NB4 (cell line): ENCODE measurements at regions not wholly inside any gene's neighbourhood (a gene's known extent, or its start where the extent isn't known, plus 50 kb on each side); places are given as distances from the start of the nearest gene placed in this dataset.

Source experiments
- CTCF ChIP-seq: IDR thresholded peaks from one replicate; pipeline ENCODE4 v1.5.1; 2012; ENCODE audit warnings: low read depth, low read length
- MAX ChIP-seq: IDR thresholded peaks from 2 replicates; pipeline ENCODE4 v1.6.1; 2011; ENCODE audit warnings: low read depth, low read length
- MYC ChIP-seq: IDR thresholded peaks from 2 replicates; pipeline ENCODE4 v1.6.1; 2011; ENCODE audit warnings: low read depth, low read length
- POLR2A ChIP-seq: IDR thresholded peaks from 2 replicates; pipeline ENCODE4 v1.6.1; 2011; ENCODE audit warnings: mild to moderate bottlenecking; ENCODE audit not compliant: insufficient read length; ENCODE audit errors: extremely low read depth

- TF ChIP-seq CTCF = no peak
- TF ChIP-seq MAX = no peak
- no peak for TF ChIP-seq POLR2A
- TF ChIP-seq MYC = no peak
Measured at GRCh38 chr2:2667690-2668089, 336.6 kb upstream of the MYT1L start.
